Stimulated activated CD4-positive, alpha-beta T cell treated with anti-CD3 and anti-CD28 coated beads, Interleukin-12 subunit alpha, Interleukin-12 subunit beta, amount 100 ng/mL, for 24 hours (primary cell): ENCODE measurements at regions not wholly inside any gene's neighbourhood (a gene's known extent, or its start where the extent isn't known, plus 50 kb on each side); places are given as distances from the start of the nearest gene placed in this dataset.

Source experiments
- DNase-seq, 2 experiments: peaks; one replicate each; pipeline ENCODE4 v3.0.0-alpha.2; 2020; ENCODE audit warnings: low read depth in 2 of 2

GRCh38 chr6:33967966-33968724, 164.3 kb upstream of the MLN start:
- no peak for DNase-seq

- DNase-seq, result no peak
Measured at GRCh38 chr6:33967265-33967767, 163.5 kb upstream of the MLN start.

- no peak for DNase-seq
Measured at GRCh38 chr6:33966536-33966935, 162.7 kb upstream of the MLN start.

GRCh38 chr6:33965766-33966165, 162.0 kb upstream of the MLN start:
- DNase-seq, result no peak

GRCh38 chr6:33964387-33964786, 160.6 kb upstream of the MLN start:
- DNase-seq, result no peak

- DNase-seq, result no peak
Measured at GRCh38 chr6:33963136-33963750, 159.4 kb upstream of the MLN start.

- no peak for DNase-seq
Measured at GRCh38 chr6:33962246-33963027, 158.6 kb upstream of the MLN start.

GRCh38 chr6:33961691-33962090, 157.9 kb upstream of the MLN start:
- DNase-seq, result no peak

GRCh38 chr6:33960345-33961313, 156.8 kb upstream of the MLN start:
- DNase-seq, result no peak

- DNase-seq, result no peak
Measured at GRCh38 chr6:33959661-33960344, 156.0 kb upstream of the MLN start.

- no peak for DNase-seq
Measured at GRCh38 chr6:33959329-33959651, 155.5 kb upstream of the MLN start.

GRCh38 chr6:33958526-33959328, 154.9 kb upstream of the MLN start:
- DNase-seq, result no peak

- no peak for DNase-seq
Measured at GRCh38 chr6:33957892-33958525, 154.2 kb upstream of the MLN start.

GRCh38 chr6:33957131-33957891, 153.5 kb upstream of the MLN start:
- no peak for DNase-seq

GRCh38 chr6:33956206-33956605, 152.4 kb upstream of the MLN start:
- no peak for DNase-seq

GRCh38 chr6:33955566-33955965, 151.8 kb upstream of the MLN start:
- DNase-seq, result no peak

- no peak for DNase-seq
Measured at GRCh38 chr6:33954453-33954852, 150.7 kb upstream of the MLN start.

- no peak for DNase-seq
Measured at GRCh38 chr6:33953171-33953570, 149.4 kb upstream of the MLN start.

- no peak for DNase-seq
Measured at GRCh38 chr6:33952016-33952415, 148.2 kb upstream of the MLN start.
